ENCODE measurements at regions not wholly inside any gene's neighbourhood (a gene's known extent, or its start where the extent isn't known, plus 50 kb on each side); places are given as distances from the start of the nearest gene placed in this dataset.
A peak's percentile ranks its signal among the peaks of the same experiment; 100 is the strongest.

GRCh38 chr12:115255257-115255656 is 571.3 kb upstream of the TBX3 start:
- Histone ChIP-seq H3K9ac (ENCODE audit: insufficient read depth in 1 of 2, low read length in 2 of 2) (no peak overlapping the region), H3K27ac (ENCODE audit: low read depth in 1 of 2, low read length in 1 of 2) (no peak overlapping the region), H3K36me3 (ENCODE audit: control insufficient read depth in 4 of 4, insufficient read depth in 4 of 4, low read length in 4 of 4) (no peaks in the 10 kb centered on the region), H3K9me3 (ENCODE audit: control insufficient read depth in 4 of 4, insufficient read depth in 3 of 4, low read length in 3 of 4) (no peaks in the 10 kb centered on the region), H3K27me3 (ENCODE audit: control insufficient read depth in 3 of 3, insufficient read depth in 3 of 3, low read length in 2 of 3) (peaks cover 0 to 4% (median 0%) of the 10 kb centered on the region in 3 donors), H3K4me3 (no peak overlapping the region), H3K4me1 (ENCODE audit: control insufficient read depth in 5 of 5, insufficient read depth in 5 of 5, low read length in 5 of 5) (peaks cover 0 to 6% (median 0%) of the 10 kb centered on the region in 5 donors)
- no peak for TF ChIP-seq CTCF (IDR thresholded peaks at IDR 0.05; ENCODE audit: control extremely low read depth, extremely low read depth)
- DNase-seq (no peak), ATAC-seq (ENCODE audit: insufficient read depth, low FRiP score) (no peak)

GRCh38 chr12:115253049-115253448 is 569.1 kb upstream of the TBX3 start:
- TF ChIP-seq CTCF (IDR thresholded peaks at IDR 0.05; ENCODE audit: control extremely low read depth, extremely low read depth) = no peak
- Histone ChIP-seq H3K36me3 (ENCODE audit: control insufficient read depth in 4 of 4, insufficient read depth in 4 of 4, low read length in 4 of 4) (no peaks in the 10 kb centered on the region), H3K4me3 (no peak overlapping the region), H3K9ac (ENCODE audit: insufficient read depth in 1 of 2, low read length in 2 of 2) (no peak overlapping the region), H3K9me3 (ENCODE audit: control insufficient read depth in 4 of 4, insufficient read depth in 3 of 4, low read length in 3 of 4) (no peaks in the 10 kb centered on the region), H3K27me3 (ENCODE audit: control insufficient read depth in 3 of 3, insufficient read depth in 3 of 3, low read length in 2 of 3) (peaks cover 0 to 4% (median 0%) of the 10 kb centered on the region in 3 donors), H3K4me1 (ENCODE audit: control insufficient read depth in 5 of 5, insufficient read depth in 5 of 5, low read length in 5 of 5) (peaks cover 0 to 10% (median 3%) of the 10 kb centered on the region in 5 donors), H3K27ac (ENCODE audit: low read depth in 1 of 2, low read length in 1 of 2) (no peak overlapping the region)
- WGBS, 2 donors = 91 to 96% methylated on average over 3 of the region's 3 CpGs
- no peak for ATAC-seq (ENCODE audit: insufficient read depth, low FRiP score)
- DNase-seq = no peak

- Histone ChIP-seq H3K9ac (ENCODE audit: insufficient read depth in 1 of 2, low read length in 2 of 2) (no peak overlapping the region), H3K4me1 (ENCODE audit: control insufficient read depth in 5 of 5, insufficient read depth in 5 of 5, low read length in 5 of 5) (peaks cover 0 to 10% (median 3%) of the 10 kb centered on the region in 5 donors), H3K9me3 (ENCODE audit: control insufficient read depth in 4 of 4, insufficient read depth in 3 of 4, low read length in 3 of 4) (no peaks in the 10 kb centered on the region), H3K27me3 (ENCODE audit: control insufficient read depth in 3 of 3, insufficient read depth in 3 of 3, low read length in 2 of 3) (peaks cover 0 to 4% (median 0%) of the 10 kb centered on the region in 3 donors), H3K27ac (ENCODE audit: low read depth in 1 of 2, low read length in 1 of 2) (no peak overlapping the region), H3K36me3 (ENCODE audit: control insufficient read depth in 4 of 4, insufficient read depth in 4 of 4, low read length in 4 of 4) (no peaks in the 10 kb centered on the region), H3K4me3 (no peak overlapping the region)
- WGBS, 2 donors = 89 to 92% methylated on average over 6 of the region's 6 CpGs
- ATAC-seq (ENCODE audit: insufficient read depth, low FRiP score) = no peak
- DNase-seq = no peak
- TF ChIP-seq CTCF (IDR thresholded peaks at IDR 0.05; ENCODE audit: control extremely low read depth, extremely low read depth) = no peak
Observed at GRCh38 chr12:115251727-115252126, 567.8 kb upstream of the TBX3 start.

- Histone ChIP-seq H3K27me3 (ENCODE audit: control insufficient read depth in 3 of 3, insufficient read depth in 3 of 3, low read length in 2 of 3) (peaks cover 0 to 4% (median 0%) of the 10 kb centered on the region in 3 donors), H3K36me3 (ENCODE audit: control insufficient read depth in 4 of 4, insufficient read depth in 4 of 4, low read length in 4 of 4) (no peaks in the 10 kb centered on the region), H3K9me3 (ENCODE audit: control insufficient read depth in 4 of 4, insufficient read depth in 3 of 4, low read length in 3 of 4) (no peaks in the 10 kb centered on the region), H3K4me1 (ENCODE audit: control insufficient read depth in 5 of 5, insufficient read depth in 5 of 5, low read length in 5 of 5) (peaks cover 0 to 10% (median 3%) of the 10 kb centered on the region in 5 donors), H3K4me3 (no peak overlapping the region), H3K9ac (ENCODE audit: insufficient read depth in 1 of 2, low read length in 2 of 2) (no peak overlapping the region), H3K27ac (ENCODE audit: low read depth in 1 of 2, low read length in 1 of 2) (no peak overlapping the region)
- 76 to 83% methylated on average over 3 of the region's 3 CpGs for WGBS, 2 donors
- no peak for ATAC-seq (ENCODE audit: insufficient read depth, low FRiP score)
- TF ChIP-seq CTCF (IDR thresholded peaks at IDR 0.05; ENCODE audit: control extremely low read depth, extremely low read depth) = no peak
- peak in 2 of 3 donors; percentile 34 to 41 for DNase-seq
Observed at GRCh38 chr12:115249671-115250278, 565.8 kb upstream of the TBX3 start.
